ENCODE measurements at regions not wholly inside any gene's neighbourhood (a gene's known extent, or its start where the extent isn't known, plus 50 kb on each side); places are given as distances from the start of the nearest gene placed in this dataset.

- peak; percentile 94 for TF ChIP-seq XRCC5 (optimal IDR thresholded peaks at IDR 0.05; ENCODE audit: low read length)
- TF ChIP-seq ZNF850 (CRISPR knock-in tag; conservative IDR thresholded peaks at IDR 0.05) = no peak
- peak; percentile 98 for TF ChIP-seq ZKSCAN8 (CRISPR knock-in tag; IDR thresholded peaks at IDR 0.05; ENCODE audit: borderline replicate concordance)
- TF ChIP-seq SMARCE1 (IDR thresholded peaks at IDR 0.05; ENCODE audit: borderline replicate concordance) = no peak; the same call in 1 of the 2 replicates
- TF ChIP-seq TCF7 (IDR thresholded peaks at IDR 0.05; ENCODE audit: low read depth) = peak; percentile 99
These were observed 109.5 kb downstream of the SNX5 start (continued) for GRCh38 chr20:17859002-17859615.

- ATAC-seq (peak; percentile 3), DNase-seq (ENCODE audit: low spot score) (no peak), FAIRE-seq (no peak)
- POLR2A ChIA-PET = interaction anchor here (0.7 to 18.0 kb wide), 26 partner anchors 11 to 649 kb away, joined by 3 to 763 read pairs (median 5); partner anchors contain the start of genes DSTN, MGME1 and RRBP1
- intact Hi-C loops (cut with micrococcal nuclease; ENCODE audit: unreplicated experiment) (loop anchor here (1.0 to 5.0 kb wide), 6 partner anchors 16 to 174 kb away; no protein-coding TSS in a partner anchor), in situ Hi-C loops (cut with HindIII; ENCODE audit: extremely low pct_ligation_motif_present, low pct_unique_long_range_greater_than_20kb) (no loop called here)
- Histone ChIP-seq H3K79me2 (ENCODE audit: insufficient read depth, low read length) (peaks cover 2% of the 10 kb centered on the region), H3K27ac (ENCODE audit: extremely low read length, insufficient read depth, low read length) (peak overlapping the region; percentile 86), H3K27me3 (ENCODE audit: control insufficient read depth in 1 of 2, insufficient read depth in 2 of 2, low read length in 2 of 2) (no peaks in the 10 kb centered on the region), H2AFZ (ENCODE audit: low read length) (no peak overlapping the region), H3K36me3 (replicated peaks in 1 of 2; ENCODE audit: control insufficient read depth in 1 of 2, insufficient read depth in 2 of 2, low read length in 2 of 2) (no peaks in the 10 kb centered on the region), H3K4me3 (replicated peaks in 1 of 3; ENCODE audit: insufficient read depth in 1 of 3, low read depth in 2 of 3, low read length in 3 of 3) (peak overlapping the region in 1 of 3 experiments; percentile 17; a peak in 1 of 6 replicates), H3K4me2 (ENCODE audit: low read depth, low read length) (peak overlapping the region; percentile 59), H3K4me1 (ENCODE audit: insufficient read depth, low read length) (peaks cover 100% of the 10 kb centered on the region), H4K20me1 (ENCODE audit: insufficient read depth, low read length) (no peaks in the 10 kb centered on the region), H3K9ac (ENCODE audit: insufficient read depth, low read depth, low read length) (peak overlapping the region; percentile 51), H3K9me3 (ENCODE audit: low read length) (no peaks in the 10 kb centered on the region)
- WGBS (ENCODE audit: low lambda C conversion rate) = 77% methylated on average over 13 of the region's 13 CpGs
- CTCF ChIA-PET (ENCODE audit: low intra/inter-chr PET ratio, low total read pairs) = no interaction called here
- TSS peak; percentile 52 for BruUV-seq (replicated peaks)
- TF ChIP-seq ZSCAN5A (CRISPR knock-in tag; IDR thresholded peaks at IDR 0.05; ENCODE audit: borderline replicate concordance) (no peak), ZNF296 (CRISPR knock-in tag; conservative IDR thresholded peaks at IDR 0.05) (peak; percentile 80), THAP9 (CRISPR knock-in tag; IDR thresholded peaks at IDR 0.05; ENCODE audit: borderline replicate concordance) (no peak), RFXAP (CRISPR knock-in tag; IDR thresholded peaks at IDR 0.05; ENCODE audit: borderline replicate concordance) (0 out of 2 replicates have a peak, but pooled peaks have one; percentile 38), TMF1 (CRISPR knock-in tag; IDR thresholded peaks at IDR 0.05; ENCODE audit: low read depth) (peak; percentile 1; the same call in 1 of the 2 replicates), MEIS1 (CRISPR knock-in tag; IDR thresholded peaks at IDR 0.05; ENCODE audit: borderline replicate concordance) (0 out of 2 replicates have a peak, but pooled peaks have one; percentile 22), ZNF256 (CRISPR knock-in tag; conservative IDR thresholded peaks at IDR 0.05) (0 out of 2 replicates have a peak, but pooled peaks have one; percentile 23), ZKSCAN1 (IDR thresholded peaks at IDR 0.05; ENCODE audit: low read length) (peak; percentile 13; the same call in 1 of the 2 replicates), ZFP82 (CRISPR knock-in tag; IDR thresholded peaks at IDR 0.05; ENCODE audit: borderline replicate concordance) (0 out of 2 replicates have a peak, but pooled peaks have one; percentile 65), GTF3A (CRISPR knock-in tag; conservative IDR thresholded peaks at IDR 0.05) (0 out of 2 replicates have a peak, but pooled peaks have one; percentile 28), NFKB2 (CRISPR knock-in tag; IDR thresholded peaks at IDR 0.05; ENCODE audit: borderline replicate concordance) (0 out of 2 replicates have a peak, but pooled peaks have one; percentile 19), HOXA9 (CRISPR knock-in tag; IDR thresholded peaks at IDR 0.05; ENCODE audit: borderline replicate concordance) (peak; percentile 28; the same call in 1 of the 2 replicates), ZNF547 (CRISPR knock-in tag; IDR thresholded peaks at IDR 0.05) (peak; percentile 29)
These were observed 110.1 kb downstream of the SNX5 start for GRCh38 chr20:17858450-17859001.

All from HepG2 (cell line).